HCT116 (cell line): ENCODE measurements at regions not wholly inside any gene's neighbourhood (a gene's known extent, or its start where the extent isn't known, plus 50 kb on each side); places are given as distances from the start of the nearest gene placed in this dataset.

Experiments
- ATAC-seq: fragments of 200-7000 bp; cut with Tn5 transposase; 2 replicates; pipeline ENCODE4 v1.9.1; 2020; ENCODE audit warnings: mild to moderate bottlenecking, moderate library complexity
- BruUV-seq: library from RNA; stranded (reverse); fragments of 400-500 nt; replicated peaks from 2 replicates; lab custom pipeline; 2021; lab: Mats Ljungman, UMichigan
- CTCF ChIA-PET: fragments of 300-600 bp; sonication (Branson Sonifier 250); formaldehyde crosslinking; loops from one replicate; lab custom pipeline; 2021; ENCODE audit warnings: antibody characterized with exemption; lab: Charles Lee
- POLR2A ChIA-PET: fragments of 300-600, 350-600 bp; sonication (Branson Sonifier 250); formaldehyde crosslinking; loops from one replicate; lab custom pipeline; 2021; ENCODE audit warnings: antibody characterized with exemption; lab: Charles Lee
- RAD21 ChIA-PET, 2 experiments: fragments of 300-600 bp; sonication (Branson Sonifier 250); formaldehyde crosslinking; loops; one replicate each; lab custom pipeline; 2023; ENCODE audit warnings: low total read pairs in 2 of 2; ENCODE audit not compliant: uncharacterized antibody in 2 of 2, unreplicated experiment in 2 of 2, low non-redundant PET in 1 of 2; lab: Charles Lee
- DNase-seq: peaks from one replicate; pipeline ENCODE4 v3.0.0-alpha.2; 2010; ENCODE audit warnings: low read depth, low spot score
- H2AFZ ChIP-seq: fragments of 200-600 bp; shearing (Covaris generic), sonication (generic); 2 replicates; pipeline ENCODE4 v1.6.1; 2017; ENCODE audit warnings: low read depth, mixed run types, mixed read lengths, antibody characterized with exemption, low read length; ENCODE audit not compliant: poor library complexity, severe bottlenecking
- H3K27ac ChIP-seq: 2 replicates; pipeline ENCODE4 v1.5.1; 2012; ENCODE audit warnings: low read depth, low read length
- H3K27me3 ChIP-seq: fragments of 200-600 bp; sonication (generic); 2 replicates; pipeline ENCODE4 v1.6.1; 2016; ENCODE audit warnings: mixed run types, low read length, mixed read lengths; ENCODE audit not compliant: insufficient read depth
- H3K36me3 ChIP-seq, 2 experiments: fragments of 200-500 bp in 1 of 2; fragments of 200-600 bp in 1 of 2; sonication (Bioruptor generic) in 1 of 2; sonication (generic) in 1 of 2; 2 replicates each; pipeline versions ENCODE4 v1.5.1 to v1.6.1; 2014 to 2016; ENCODE audit warnings: low read length in 2 of 2, inconsistent platforms in 1 of 2, mixed read lengths in 1 of 2, mixed run types in 1 of 2; ENCODE audit not compliant: insufficient read depth in 2 of 2, control insufficient read depth in 1 of 2
- H3K4me1 ChIP-seq, 2 experiments: fragments of 200-600 bp in 1 of 2; sonication (generic) in 1 of 2; 2 replicates each; pipeline versions ENCODE4 v1.5.1 to v1.6.1; 2012 to 2017; ENCODE audit warnings: low read length in 2 of 2, inconsistent platforms in 1 of 2, mild to moderate bottlenecking in 1 of 2, mixed read lengths in 1 of 2, mixed run types in 1 of 2, moderate library complexity in 1 of 2; ENCODE audit not compliant: insufficient read depth in 2 of 2, control insufficient read depth in 1 of 2
- H3K4me2 ChIP-seq: fragments of 200-600 bp; sonication (generic); 2 replicates; pipeline ENCODE4 v1.6.1; 2017; ENCODE audit warnings: mixed run types, low read length, mixed read lengths
- H3K4me3 ChIP-seq, 2 experiments: fragments of 200-600 bp in 1 of 2; sonication (generic) in 1 of 2; replicated peaks in 1 of 2; 2 replicates each; pipeline ENCODE4 v1.5.1; 2011 to 2016; ENCODE audit warnings: low read length in 2 of 2, control low read depth in 1 of 2, low read depth in 1 of 2, mild to moderate bottlenecking in 1 of 2, mixed read lengths in 1 of 2, mixed run types in 1 of 2
- H3K79me2 ChIP-seq: fragments of 200-600 bp; sonication (generic); 2 replicates; pipeline ENCODE4 v1.6.1; 2017; ENCODE audit warnings: mild to moderate bottlenecking, mixed run types, low read length, moderate library complexity, mixed read lengths; ENCODE audit not compliant: insufficient read depth
- H3K9ac ChIP-seq: fragments of 200-600 bp; sonication (generic); 2 replicates; pipeline ENCODE4 v1.6.1; 2016; ENCODE audit warnings: low read length, mixed read lengths
- H3K9me2 ChIP-seq: fragments of 200-600 bp; sonication (generic), shearing (Covaris generic); 2 replicates; pipeline ENCODE4 v1.6.1; 2017; ENCODE audit warnings: mixed run types, mild to moderate bottlenecking, moderate library complexity; ENCODE audit not compliant: insufficient read depth
- H3K9me3 ChIP-seq, 2 experiments: fragments of 200-500 bp in 1 of 2; fragments of 200-600 bp in 1 of 2; sonication (Bioruptor generic) in 1 of 2; sonication (generic) in 1 of 2; 2 replicates each; pipeline ENCODE4 v1.6.1; 2014 to 2017; ENCODE audit warnings: low read length in 2 of 2, mixed read lengths in 2 of 2, inconsistent platforms in 1 of 2, low read depth in 1 of 2, mild to moderate bottlenecking in 1 of 2, mixed run types in 1 of 2, moderate library complexity in 1 of 2; ENCODE audit not compliant: control insufficient read depth in 1 of 2, insufficient read depth in 1 of 2
- H4K20me1 ChIP-seq: fragments of 200-600 bp; sonication (generic), shearing (Covaris generic); 2 replicates; pipeline ENCODE4 v1.6.1; 2017; ENCODE audit warnings: mixed run types, mild to moderate bottlenecking, moderate library complexity; ENCODE audit not compliant: insufficient read depth
- ATF3 ChIP-seq: IDR thresholded peaks from 2 replicates; pipeline ENCODE4 v1.6.1; 2012
- EGR1 ChIP-seq: IDR thresholded peaks from 2 replicates; pipeline ENCODE4 v1.6.1; 2012; ENCODE audit warnings: low read depth
- ELF1 ChIP-seq: IDR thresholded peaks from 2 replicates; pipeline ENCODE4 v1.6.1; 2012; ENCODE audit warnings: low read depth, borderline replicate concordance
- EZH2 ChIP-seq: fragments of 200-600 bp; sonication (generic); IDR thresholded peaks from 2 replicates; pipeline ENCODE4 v1.6.1; 2017; ENCODE audit warnings: antibody characterized with exemption, mixed run types
- EZH2phosphoT487 ChIP-seq: fragments of 200-600 bp; IDR thresholded peaks from 2 replicates; pipeline ENCODE4 v1.6.1; 2018; ENCODE audit warnings: antibody characterized with exemption, borderline replicate concordance
- REST ChIP-seq: IDR thresholded peaks from 2 replicates; pipeline ENCODE4 v1.6.1; 2012; ENCODE audit warnings: low read depth
- SRF ChIP-seq: IDR thresholded peaks from 2 replicates; pipeline ENCODE4 v1.6.1; 2012; ENCODE audit warnings: low read depth
- ZFX ChIP-seq: fragments of 450-650 bp; IDR thresholded peaks from 2 replicates; pipeline ENCODE4 v1.6.1; 2017
- ZNF274 ChIP-seq: fragments of 200-500 bp; sonication (Bioruptor generic); IDR thresholded peaks from 2 replicates; pipeline ENCODE4 v1.6.1; 2014; ENCODE audit warnings: mild to moderate bottlenecking, low read depth, low read length, inconsistent platforms
- intact Hi-C: fragments of 100-400 bp; cut with micrococcal nuclease; formaldehyde crosslinking; loops from 2 replicates; pipeline ENCODE4 v1.10.0; 2022

GRCh38 chr2:12805033-12805432, 88.3 kb downstream of the TRIB2 start:
- intact Hi-C loops, result no loop called here
- ChIA-PET CTCF (no interaction called here), POLR2A (no interaction called here), RAD21 (no interaction called here)
- DNase-seq, result no peak
- Histone ChIP-seq H3K4me3 (no peak overlapping the region), H3K27me3 (no peaks in the 10 kb centered on the region), H4K20me1 (no peaks in the 10 kb centered on the region; the same call in 1 of the 2 replicates), H2AFZ (no peak overlapping the region), H3K79me2 (no peaks in the 10 kb centered on the region), H3K36me3 (no peaks in the 10 kb centered on the region), H3K4me2 (no peak overlapping the region), H3K9me2 (no peaks in the 10 kb centered on the region), H3K27ac (no peak overlapping the region), H3K9ac (no peak overlapping the region), H3K4me1 (no peaks in the 10 kb centered on the region), H3K9me3 (peaks cover 0 to 10% of the 10 kb centered on the region in 2 experiments; a peak in 1 of 4 replicates)
- ATAC-seq, result no peak
- no peak for TF ChIP-seq EGR1
- TF ChIP-seq ZNF274, result no peak
- TF ChIP-seq EZH2, result no peak
- no peak for TF ChIP-seq SRF
- TF ChIP-seq EZH2phosphoT487, result no peak
- TF ChIP-seq ZFX, result no peak
- no peak for TF ChIP-seq REST
- TF ChIP-seq ELF1, result no peak
- no peak for TF ChIP-seq ATF3
- no TSS peak for BruUV-seq
